Caco-2 (cell line): ENCODE measurements at regions not wholly inside any gene's neighbourhood (a gene's known extent, or its start where the extent isn't known, plus 50 kb on each side); places are given as distances from the start of the nearest gene placed in this dataset.

Source experiments
- BruUV-seq: library from RNA; stranded (reverse); fragments of 400-500 nt; replicated peaks from 2 replicates; lab custom pipeline; 2021; lab: Mats Ljungman, UMichigan
- CTCF ChIA-PET: fragments of 300-600 bp; sonication (Branson Sonifier 250); formaldehyde crosslinking; loops from one replicate; lab custom pipeline; 2022; ENCODE audit warnings: antibody characterized with exemption; lab: Charles Lee
- POLR2A ChIA-PET: fragments of 300-600 bp; sonication (Branson Sonifier 250); formaldehyde crosslinking; loops from one replicate; lab custom pipeline; 2022; ENCODE audit warnings: antibody characterized with exemption; lab: Charles Lee
- DNase-seq, 2 experiments: peaks; one replicate each; pipeline versions ENCODE4 v3.0.0 to v3.0.0-alpha.2; 2020 to 2022
- H3K27me3 ChIP-seq: replicated peaks from 2 replicates; pipeline ENCODE4 v1.6.0; 2011; ENCODE audit warnings: low read length; ENCODE audit not compliant: control insufficient read depth, insufficient read depth
- H3K36me3 ChIP-seq: 2 replicates; pipeline ENCODE4 v1.5.1; 2011; ENCODE audit warnings: low read length; ENCODE audit not compliant: control insufficient read depth, insufficient read depth
- H3K4me1 ChIP-seq: fragments of 250-450 bp; sonication (Bioruptor Pico); 2 replicates; pipeline ENCODE4 v1.5.1; 2020; ENCODE audit warnings: mild to moderate bottlenecking
- H3K4me3 ChIP-seq: 2 replicates; pipeline ENCODE4 v1.5.1; 2011; ENCODE audit warnings: low read depth, mild to moderate bottlenecking, control low read depth, low read length
- H3K9me3 ChIP-seq: fragments of 250-450 bp; sonication (Bioruptor Pico); 2 replicates; pipeline ENCODE4 v1.5.1; 2020; ENCODE audit warnings: mild to moderate bottlenecking, moderate library complexity
- H3K27ac Mint-ChIP-seq: one replicate; pipeline ENCODE4 v1.8.0; 2022; ENCODE audit warnings: mixed read lengths; ENCODE audit not compliant: unreplicated experiment
- H3K27me3 Mint-ChIP-seq: one replicate; pipeline ENCODE4 v1.8.0; 2022; ENCODE audit warnings: mixed read lengths; ENCODE audit not compliant: insufficient read depth, unreplicated experiment
- H3K36me3 Mint-ChIP-seq: one replicate; pipeline ENCODE4 v1.8.0; 2022; ENCODE audit warnings: mild to moderate bottlenecking, mixed read lengths; ENCODE audit not compliant: insufficient read depth, unreplicated experiment
- H3K4me1 Mint-ChIP-seq: one replicate; pipeline ENCODE4 v1.8.0; 2022; ENCODE audit warnings: low read depth, mixed read lengths; ENCODE audit not compliant: unreplicated experiment
- H3K4me3 Mint-ChIP-seq: one replicate; pipeline ENCODE4 v1.8.0; 2022; ENCODE audit warnings: mild to moderate bottlenecking, moderate library complexity, mixed read lengths; ENCODE audit not compliant: unreplicated experiment
- H3K9me3 Mint-ChIP-seq: one replicate; pipeline ENCODE4 v1.8.0; 2022; ENCODE audit warnings: mixed read lengths; ENCODE audit not compliant: unreplicated experiment
- intact Hi-C: fragments of 100-400 bp; cut with micrococcal nuclease; formaldehyde crosslinking; loops from one replicate; pipeline ENCODE4 v1.10.0; 2022; ENCODE audit not compliant: unreplicated experiment
- TF ChIP-seq, protein P1 (sequence below), 2 experiments: fragments of 200-600 bp in 1 of 2; IDR thresholded peaks; 1 replicate in 1 of 2; 2 replicates in 1 of 2; pipeline versions ENCODE4 v1.5.1 to v1.8.0; 2011 to 2022; ENCODE audit warnings: antibody characterized with exemption in 1 of 2, control low read depth in 1 of 2, inconsistent platforms in 1 of 2, low read depth in 1 of 2, low read length in 1 of 2, mild to moderate bottlenecking in 1 of 2, moderate library complexity in 1 of 2; ENCODE audit not compliant: insufficient read depth in 1 of 2, severe bottlenecking in 1 of 2, unreplicated experiment in 1 of 2

- no peaks in the 10 kb centered on the region for H3K36me3 ChIP-seq
- H3K4me3 ChIP-seq = no peak overlapping the region
- TF ChIP-seq, protein P1, sequence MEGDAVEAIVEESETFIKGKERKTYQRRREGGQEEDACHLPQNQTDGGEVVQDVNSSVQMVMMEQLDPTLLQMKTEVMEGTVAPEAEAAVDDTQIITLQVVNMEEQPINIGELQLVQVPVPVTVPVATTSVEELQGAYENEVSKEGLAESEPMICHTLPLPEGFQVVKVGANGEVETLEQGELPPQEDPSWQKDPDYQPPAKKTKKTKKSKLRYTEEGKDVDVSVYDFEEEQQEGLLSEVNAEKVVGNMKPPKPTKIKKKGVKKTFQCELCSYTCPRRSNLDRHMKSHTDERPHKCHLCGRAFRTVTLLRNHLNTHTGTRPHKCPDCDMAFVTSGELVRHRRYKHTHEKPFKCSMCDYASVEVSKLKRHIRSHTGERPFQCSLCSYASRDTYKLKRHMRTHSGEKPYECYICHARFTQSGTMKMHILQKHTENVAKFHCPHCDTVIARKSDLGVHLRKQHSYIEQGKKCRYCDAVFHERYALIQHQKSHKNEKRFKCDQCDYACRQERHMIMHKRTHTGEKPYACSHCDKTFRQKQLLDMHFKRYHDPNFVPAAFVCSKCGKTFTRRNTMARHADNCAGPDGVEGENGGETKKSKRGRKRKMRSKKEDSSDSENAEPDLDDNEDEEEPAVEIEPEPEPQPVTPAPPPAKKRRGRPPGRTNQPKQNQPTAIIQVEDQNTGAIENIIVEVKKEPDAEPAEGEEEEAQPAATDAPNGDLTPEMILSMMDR (IDR thresholded peaks at IDR 0.05; ENCODE audit: insufficient read depth in 1 of 2, low read depth in 1 of 2, low read length in 1 of 2, severe bottlenecking in 1 of 2, unreplicated experiment in 1 of 2) = no peak
- BruUV-seq = no TSS peak
- ChIA-PET POLR2A (no interaction called here), CTCF (no interaction called here)
- Mint-ChIP-seq H3K9me3 (peaks cover 10% of the 10 kb centered on the region), H3K27me3 (no peaks in the 10 kb centered on the region), H3K4me1 (peaks cover 5% of the 10 kb centered on the region), H3K27ac (no peak overlapping the region), H3K4me3 (no peak overlapping the region), H3K36me3 (no peaks in the 10 kb centered on the region)
- no peaks in the 10 kb centered on the region for H3K27me3 ChIP-seq
- no peak for DNase-seq
- H3K4me1 ChIP-seq = no peaks in the 10 kb centered on the region
- intact Hi-C loops = no loop called here
- H3K9me3 ChIP-seq = no peaks in the 10 kb centered on the region; the same call in 1 of the 2 replicates
These were observed 301.1 kb upstream of the NRIP1 start for GRCh38 chr21:15365751-15366392.

DNA sequence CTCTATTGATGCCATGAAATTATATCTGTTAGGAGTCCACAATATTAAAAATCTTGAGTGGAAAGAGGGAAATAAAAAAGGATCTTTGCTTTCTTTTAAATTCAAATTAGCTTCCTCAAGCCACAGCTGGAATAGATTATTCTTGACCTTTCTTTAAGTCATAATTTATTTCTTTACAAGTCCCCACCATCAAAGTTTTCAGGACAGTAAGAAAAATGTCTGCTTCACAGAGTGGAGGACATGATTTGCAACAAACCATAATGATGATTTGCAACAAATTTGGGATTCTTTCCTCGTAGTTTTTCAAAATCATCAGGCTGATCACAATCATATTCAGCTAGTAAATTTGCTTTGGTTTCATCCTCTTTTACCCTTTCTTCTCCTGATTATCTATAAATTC lies 301.8 kb upstream of the NRIP1 start:
- Mint-ChIP-seq H3K4me3 (no peak overlapping the region), H3K9me3 (peaks cover 10% of the 10 kb centered on the region)
- no TSS peak for BruUV-seq

DNA sequence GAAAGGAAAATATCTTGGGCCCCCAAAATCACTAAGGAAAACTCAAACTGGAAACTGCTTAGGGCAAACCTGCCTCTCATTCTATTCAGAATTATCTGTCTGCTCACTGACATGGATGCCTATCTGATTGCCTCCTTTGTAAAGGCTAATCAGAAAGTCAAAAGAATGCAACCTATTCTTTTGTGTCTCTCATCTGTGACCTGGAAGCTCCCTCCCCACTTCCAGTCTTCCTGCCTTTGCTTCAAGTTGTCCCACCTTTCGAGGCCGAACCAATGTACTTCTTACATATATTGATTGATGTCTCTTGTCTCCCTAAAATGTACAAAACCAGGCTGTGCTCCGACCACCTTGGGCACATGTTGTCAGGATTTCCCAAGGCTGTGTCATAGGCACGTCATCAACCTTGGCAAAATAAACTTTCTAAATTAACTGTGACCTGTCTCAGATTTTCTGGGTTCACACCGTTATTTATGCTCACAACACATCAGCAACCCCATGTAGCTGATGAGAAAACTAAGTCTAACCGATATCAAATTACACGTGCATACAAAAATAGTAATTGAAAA lies 302.3 kb upstream of the NRIP1 start:
- no peaks in the 10 kb centered on the region for H3K27me3 ChIP-seq
- DNase-seq = no peak
- no peaks in the 10 kb centered on the region for H3K36me3 ChIP-seq
- TF ChIP-seq, protein P1 (IDR thresholded peaks at IDR 0.05; ENCODE audit: insufficient read depth in 1 of 2, low read depth in 1 of 2, low read length in 1 of 2, severe bottlenecking in 1 of 2, unreplicated experiment in 1 of 2) = no peak
- no peak overlapping the region for H3K4me3 ChIP-seq
- no peaks in the 10 kb centered on the region for H3K4me1 ChIP-seq
- no TSS peak for BruUV-seq
- no peak overlapping the region for H3K27ac Mint-ChIP-seq
- H3K9me3 ChIP-seq = no peaks in the 10 kb centered on the region; the same call in 1 of the 2 replicates
- ChIA-PET POLR2A (no interaction called here), CTCF (no interaction called here)
- peaks cover 5% of the 10 kb centered on the region for H3K4me1 Mint-ChIP-seq
- peaks cover 10% of the 10 kb centered on the region for H3K9me3 Mint-ChIP-seq
- intact Hi-C loops = no loop called here
- no peak overlapping the region for H3K4me3 Mint-ChIP-seq
- H3K27me3 Mint-ChIP-seq = no peaks in the 10 kb centered on the region
- no peaks in the 10 kb centered on the region for H3K36me3 Mint-ChIP-seq

More for the DNA sequence above, 301.8 kb upstream of the NRIP1 start:
- Histone ChIP-seq H3K4me3 (no peak overlapping the region), H3K36me3 (no peaks in the 10 kb centered on the region), H3K9me3 (no peaks in the 10 kb centered on the region; the same call in 1 of the 2 replicates), H3K27me3 (no peaks in the 10 kb centered on the region), H3K4me1 (no peaks in the 10 kb centered on the region)
- Mint-ChIP-seq H3K36me3 (no peaks in the 10 kb centered on the region), H3K27ac (no peak overlapping the region), H3K4me1 (peaks cover 5% of the 10 kb centered on the region), H3K27me3 (no peaks in the 10 kb centered on the region)
- intact Hi-C loops = no loop called here
- ChIA-PET CTCF (no interaction called here), POLR2A (no interaction called here)
- TF ChIP-seq, protein P1 (IDR thresholded peaks at IDR 0.05; ENCODE audit: insufficient read depth in 1 of 2, low read depth in 1 of 2, low read length in 1 of 2, severe bottlenecking in 1 of 2, unreplicated experiment in 1 of 2) = no peak
- no peak for DNase-seq
